ENCODE measurements at regions not wholly inside any gene's neighbourhood (a gene's known extent, or its start where the extent isn't known, plus 50 kb on each side); places are given as distances from the start of the nearest gene placed in this dataset.

DNA sequence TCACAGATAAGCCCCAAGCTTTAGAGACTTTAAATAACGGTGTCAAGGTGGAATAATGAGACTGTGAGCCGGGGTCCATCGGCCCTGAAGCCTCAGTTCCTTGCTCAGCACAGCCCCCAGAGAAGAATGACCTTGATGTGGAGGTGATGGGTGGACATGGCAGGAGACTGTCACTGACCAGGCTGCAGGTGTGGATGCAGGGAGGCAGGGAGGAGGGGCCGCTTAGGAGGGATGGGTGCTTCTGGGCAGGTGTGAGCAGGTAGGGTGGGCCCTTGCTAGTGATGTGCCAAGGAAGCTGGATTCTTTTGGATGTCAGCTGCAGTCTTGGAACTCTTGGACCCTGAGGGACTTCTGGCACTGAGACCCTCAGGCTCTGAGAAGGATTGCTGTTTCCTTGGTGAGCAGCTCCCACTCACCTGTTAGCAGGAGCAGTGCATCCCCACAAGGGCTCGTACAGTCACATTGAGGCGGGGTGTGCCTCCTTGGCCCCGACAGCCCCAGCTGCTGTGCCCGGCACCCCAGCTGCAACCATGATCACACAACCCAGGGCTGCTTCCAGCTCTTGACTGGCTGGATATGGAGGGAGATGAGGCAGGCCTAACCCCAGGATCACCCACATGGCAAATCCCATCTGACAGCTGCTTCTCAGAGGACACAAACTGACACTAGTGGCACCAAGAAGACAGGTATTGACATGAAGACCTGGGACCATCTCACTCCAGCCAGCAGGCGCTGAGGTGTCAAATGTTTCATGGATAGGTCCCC lies 209.8 kb upstream of the HDAC4 start:
- TF ChIP-seq, protein P1, sequence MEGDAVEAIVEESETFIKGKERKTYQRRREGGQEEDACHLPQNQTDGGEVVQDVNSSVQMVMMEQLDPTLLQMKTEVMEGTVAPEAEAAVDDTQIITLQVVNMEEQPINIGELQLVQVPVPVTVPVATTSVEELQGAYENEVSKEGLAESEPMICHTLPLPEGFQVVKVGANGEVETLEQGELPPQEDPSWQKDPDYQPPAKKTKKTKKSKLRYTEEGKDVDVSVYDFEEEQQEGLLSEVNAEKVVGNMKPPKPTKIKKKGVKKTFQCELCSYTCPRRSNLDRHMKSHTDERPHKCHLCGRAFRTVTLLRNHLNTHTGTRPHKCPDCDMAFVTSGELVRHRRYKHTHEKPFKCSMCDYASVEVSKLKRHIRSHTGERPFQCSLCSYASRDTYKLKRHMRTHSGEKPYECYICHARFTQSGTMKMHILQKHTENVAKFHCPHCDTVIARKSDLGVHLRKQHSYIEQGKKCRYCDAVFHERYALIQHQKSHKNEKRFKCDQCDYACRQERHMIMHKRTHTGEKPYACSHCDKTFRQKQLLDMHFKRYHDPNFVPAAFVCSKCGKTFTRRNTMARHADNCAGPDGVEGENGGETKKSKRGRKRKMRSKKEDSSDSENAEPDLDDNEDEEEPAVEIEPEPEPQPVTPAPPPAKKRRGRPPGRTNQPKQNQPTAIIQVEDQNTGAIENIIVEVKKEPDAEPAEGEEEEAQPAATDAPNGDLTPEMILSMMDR (IDR thresholded peaks at IDR 0.05; ENCODE audit: unreplicated experiment in 3 of 3): no peak
- peaks cover 27% of the 10 kb centered on the region for H3K27me3 Mint-ChIP-seq (ENCODE audit: low read depth)
- H3K27ac Mint-ChIP-seq: no peak overlapping the region
- no peak overlapping the region for H3K4me3 Mint-ChIP-seq
- no peaks in the 10 kb centered on the region for H3K36me3 Mint-ChIP-seq (ENCODE audit: low read depth)
- peaks cover 10% of the 10 kb centered on the region for H3K4me1 Mint-ChIP-seq
- no peaks in the 10 kb centered on the region for H3K9me3 Mint-ChIP-seq

- Mint-ChIP-seq H3K36me3 (ENCODE audit: low read depth) (no peaks in the 10 kb centered on the region), H3K9me3 (no peaks in the 10 kb centered on the region), H3K27me3 (ENCODE audit: low read depth) (peaks cover 27% of the 10 kb centered on the region), H3K4me1 (peaks cover 10% of the 10 kb centered on the region), H3K27ac (no peak overlapping the region), H3K4me3 (no peak overlapping the region)
- TF ChIP-seq, protein P1 (IDR thresholded peaks at IDR 0.05; ENCODE audit: unreplicated experiment in 3 of 3): no peak
Observed at GRCh38 chr2:239609607-239610310, 208.9 kb upstream of the HDAC4 start.

DNA sequence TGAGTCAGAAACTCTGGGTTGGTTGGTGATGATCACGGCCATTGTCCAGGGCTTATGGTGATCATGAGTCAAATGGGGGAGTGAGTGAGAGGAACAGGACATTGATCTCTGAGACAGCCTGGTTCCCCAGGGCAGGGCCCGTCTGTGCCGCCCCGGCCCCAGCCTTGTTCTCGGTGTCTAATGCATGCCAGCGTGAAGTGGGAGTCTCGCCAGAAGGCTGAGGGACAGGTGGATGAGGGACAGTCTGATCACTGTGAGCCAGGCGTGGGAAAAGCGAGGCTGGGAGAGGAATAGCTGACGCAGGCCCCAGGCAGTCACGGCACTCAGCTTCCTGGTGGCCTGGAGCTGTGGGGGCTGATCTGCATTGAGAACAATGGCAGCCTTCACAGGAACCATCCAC lies 208.3 kb upstream of the HDAC4 start:
- peaks cover 10% of the 10 kb centered on the region for H3K4me1 Mint-ChIP-seq

DNA sequence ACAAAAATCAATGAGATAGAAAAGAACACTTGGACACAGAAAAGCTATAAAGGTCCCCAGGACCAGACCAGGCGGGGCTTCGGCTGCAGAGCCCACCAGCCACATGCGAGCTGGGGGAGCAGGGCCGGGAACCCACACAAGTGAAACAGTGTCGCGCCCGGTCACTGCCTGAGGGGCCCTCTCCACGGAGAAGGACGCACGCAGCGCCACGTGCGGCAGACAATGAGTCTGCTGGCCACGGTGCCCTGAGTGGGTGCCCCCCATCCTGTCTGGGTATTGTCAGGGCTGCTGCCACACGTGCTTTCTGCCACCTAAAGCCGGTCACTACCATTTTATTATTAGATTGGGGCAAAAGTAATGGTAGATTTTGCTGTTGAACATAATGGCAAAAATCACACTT lies 207.9 kb upstream of the HDAC4 start:
- no peaks in the 10 kb centered on the region for H3K9me3 Mint-ChIP-seq
- TF ChIP-seq, protein P1 (IDR thresholded peaks at IDR 0.05; ENCODE audit: unreplicated experiment in 3 of 3): no peak
- peaks cover 27% of the 10 kb centered on the region for H3K27me3 Mint-ChIP-seq (ENCODE audit: low read depth)
- H3K4me3 Mint-ChIP-seq: no peak overlapping the region
- no peaks in the 10 kb centered on the region for H3K36me3 Mint-ChIP-seq (ENCODE audit: low read depth)
- no peak overlapping the region for H3K27ac Mint-ChIP-seq
- H3K4me1 Mint-ChIP-seq: peaks cover 10% of the 10 kb centered on the region

More for the DNA sequence above, 208.3 kb upstream of the HDAC4 start:
- peaks cover 27% of the 10 kb centered on the region for H3K27me3 Mint-ChIP-seq (ENCODE audit: low read depth)
- no peak overlapping the region for H3K4me3 Mint-ChIP-seq
- H3K36me3 Mint-ChIP-seq (ENCODE audit: low read depth): no peaks in the 10 kb centered on the region
- no peak overlapping the region for H3K27ac Mint-ChIP-seq
- TF ChIP-seq, protein P1 (IDR thresholded peaks at IDR 0.05; ENCODE audit: unreplicated experiment in 3 of 3): no peak
- H3K9me3 Mint-ChIP-seq: no peaks in the 10 kb centered on the region

DNA sequence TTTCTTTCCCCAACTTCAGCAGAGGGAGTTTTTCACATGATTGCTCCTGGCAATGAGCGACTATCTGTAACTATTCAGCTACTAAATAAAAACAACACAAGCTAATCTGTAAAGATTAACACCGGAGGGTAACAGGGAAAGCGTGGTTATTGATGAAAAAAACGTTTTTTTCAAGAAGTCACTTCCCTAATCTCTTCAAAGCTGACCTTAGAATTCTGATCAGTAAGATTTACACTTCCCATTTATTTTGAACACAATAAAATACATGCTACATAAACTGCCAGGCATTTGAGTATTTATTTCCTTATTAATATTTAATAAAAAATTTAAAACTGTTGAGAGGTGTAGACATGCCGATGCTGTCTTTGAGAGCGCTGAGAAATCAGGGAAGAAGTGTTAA lies 207.4 kb upstream of the HDAC4 start:
- TF ChIP-seq, protein P1 (IDR thresholded peaks at IDR 0.05; ENCODE audit: unreplicated experiment in 3 of 3): no peak
- Mint-ChIP-seq H3K36me3 (ENCODE audit: low read depth) (no peaks in the 10 kb centered on the region), H3K27me3 (ENCODE audit: low read depth) (peaks cover 27% of the 10 kb centered on the region), H3K4me1 (peaks cover 10% of the 10 kb centered on the region), H3K4me3 (peak overlapping the region in 2 of 3 experiments; percentile 3 to 5), H3K27ac (peak overlapping the region in 2 of 3 experiments; percentile 26 to 73), H3K9me3 (no peaks in the 10 kb centered on the region)

All from nephron (organoid).